Lung microvascular endothelial cell (primary cell): ENCODE measurements at regions not wholly inside any gene's neighbourhood (a gene's known extent, or its start where the extent isn't known, plus 50 kb on each side); places are given as distances from the start of the nearest gene placed in this dataset.
"Not testable (repeated sequence)": the region's sequence is repeated elsewhere in the genome, so short reads cannot be mapped to it uniquely, and the experiment has no call there.

Experiments used
- DNase-seq, 2 donors: peaks; one replicate each; pipeline versions ENCODE4 v3.0.0 to v3.0.0-alpha.2; 2010; ENCODE audit warnings: low read depth in 2 of 2

DNA sequence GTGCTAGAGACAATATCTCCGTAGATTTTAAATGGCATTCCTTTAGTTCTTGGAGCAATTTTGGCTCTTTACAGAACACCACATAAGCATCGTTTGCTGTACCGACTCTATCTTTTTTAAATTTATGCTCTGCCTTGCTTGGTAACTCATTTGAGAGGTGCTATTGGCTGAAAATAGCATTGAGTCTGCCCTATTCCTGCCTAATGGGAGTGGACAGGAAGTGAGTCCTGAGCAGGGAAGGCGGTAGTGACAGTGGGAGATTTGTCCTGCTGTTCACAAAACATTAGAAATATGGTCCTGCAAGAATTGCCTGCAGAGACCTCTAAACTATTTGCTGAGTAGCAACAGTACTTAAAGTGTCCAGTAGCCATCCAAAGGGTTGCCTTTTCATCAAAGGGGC lies 115.2 kb upstream of the IFNE start:
- no peak for DNase-seq

DNA sequence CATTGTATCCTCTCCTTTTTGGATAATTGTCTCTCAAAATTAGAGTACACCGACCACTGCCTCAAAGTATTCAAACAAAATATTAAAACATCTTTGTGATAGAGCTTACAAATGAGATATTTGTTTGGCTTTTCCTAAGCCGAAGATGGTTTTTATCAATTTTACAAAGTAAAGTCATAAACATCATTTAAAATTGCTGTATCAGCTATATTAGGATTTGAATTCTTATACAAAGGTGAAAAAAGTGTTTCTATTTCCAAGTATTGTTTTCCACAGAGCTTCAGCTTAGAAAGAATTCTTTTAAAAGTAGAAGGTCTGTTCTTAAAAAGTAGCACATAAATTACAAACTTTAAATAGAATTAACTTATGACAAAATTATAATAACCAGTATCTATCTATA lies 116.6 kb upstream of the IFNE start:
- DNase-seq = no peak

DNA sequence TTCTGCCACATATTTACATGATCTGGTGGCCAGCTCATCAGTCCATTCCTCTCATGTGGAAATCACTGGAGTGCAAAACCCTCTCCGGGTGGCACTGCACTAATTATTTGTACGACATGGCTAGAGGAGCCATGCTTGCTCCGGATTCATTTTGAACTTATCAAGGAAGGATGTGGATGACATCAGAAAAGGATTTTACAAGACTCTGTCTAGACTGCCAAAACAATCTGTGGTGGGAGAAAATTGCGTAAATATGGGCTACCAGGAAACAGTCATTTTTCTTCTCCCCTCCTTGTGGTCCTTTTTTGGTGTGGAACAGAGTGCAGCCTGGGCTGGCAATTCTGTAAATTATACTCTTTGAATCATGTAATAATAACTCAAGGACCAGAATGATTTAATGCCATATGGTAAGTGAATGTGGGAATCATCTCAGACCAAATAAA lies 123.4 kb upstream of the IFNE start:
- peak in 1 of 2 donors; percentile 84 for DNase-seq

DNA sequence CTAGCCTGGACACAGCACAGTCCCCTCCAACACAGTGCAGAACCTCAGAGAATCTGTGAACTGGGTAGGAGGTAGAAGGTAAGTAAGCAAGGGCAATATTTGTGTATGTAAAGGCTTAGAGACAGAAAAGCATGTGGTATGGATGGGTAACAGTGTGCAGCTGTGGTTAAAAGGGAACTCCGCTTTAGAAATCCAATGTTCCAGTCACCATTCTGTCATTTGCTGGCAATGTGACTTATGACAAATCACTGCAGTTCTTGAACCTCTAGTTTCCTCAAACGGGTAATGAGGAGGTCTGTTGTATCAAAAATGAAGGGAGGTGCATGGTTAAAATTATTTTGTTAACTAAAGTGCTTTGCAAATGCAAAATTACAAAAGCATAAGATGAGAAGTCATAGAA lies 125.5 kb upstream of the IFNE start:
- no peak for DNase-seq

DNA sequence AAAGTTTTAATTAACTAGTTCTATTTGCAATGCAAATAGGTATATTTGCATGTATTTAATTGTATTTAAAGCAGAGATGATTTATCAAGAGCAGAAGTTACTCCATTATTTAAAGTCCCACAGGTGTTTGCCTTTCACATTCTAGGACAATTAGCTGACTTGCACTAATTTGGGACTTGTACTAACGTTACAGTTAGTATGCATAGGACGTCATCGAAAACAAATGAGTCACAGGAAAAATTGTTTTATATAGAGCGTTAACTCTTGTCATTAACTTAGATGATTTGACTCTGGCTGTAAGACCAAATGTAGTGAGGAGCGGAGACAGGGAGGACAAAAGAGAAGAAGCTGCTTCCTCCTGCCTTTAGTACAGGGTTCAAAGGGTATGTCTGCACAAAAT lies 126.1 kb upstream of the IFNE start:
- DNase-seq = peak in 1 of 2 donors; percentile 26

DNA sequence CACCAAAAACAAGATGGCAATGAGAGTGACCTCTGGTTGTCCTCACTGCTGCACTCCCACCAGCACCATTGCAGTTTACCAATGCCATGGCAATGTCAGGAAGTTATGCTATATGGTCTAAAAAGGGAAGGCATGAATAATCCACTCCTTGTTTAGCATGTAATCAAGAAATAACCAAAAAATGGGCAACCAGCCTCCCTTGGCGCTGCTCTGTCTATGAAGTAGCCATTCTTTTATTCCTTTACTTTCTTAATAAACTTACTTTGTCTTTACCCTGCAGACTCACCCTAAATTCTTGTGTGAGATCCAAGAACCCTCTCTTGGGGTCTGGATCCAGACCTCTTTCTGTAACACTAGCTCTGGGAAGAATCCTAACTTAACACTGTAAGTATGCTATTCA lies 127.4 kb upstream of the IFNE start:
- no peak for DNase-seq

DNA sequence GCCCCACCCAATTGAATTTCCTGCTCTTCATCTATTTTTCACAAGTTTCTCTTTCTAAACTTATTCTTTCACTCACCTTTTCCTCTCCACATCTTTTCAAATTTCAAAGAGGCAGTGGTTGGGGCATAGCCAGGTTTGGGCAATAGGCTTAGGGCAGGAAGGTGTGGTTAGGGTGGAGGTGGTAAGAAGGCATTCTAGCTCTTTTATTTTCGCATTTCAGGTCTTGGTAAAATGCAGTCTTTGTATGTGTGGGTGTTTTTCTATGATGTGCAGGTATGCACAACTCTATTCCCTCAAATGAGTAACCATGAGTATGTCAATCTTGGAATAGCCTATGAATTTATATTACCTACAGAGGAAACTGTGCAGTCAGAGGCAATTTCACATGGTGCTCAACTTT lies 129.8 kb upstream of the IFNE start:
- DNase-seq = no peak

DNA sequence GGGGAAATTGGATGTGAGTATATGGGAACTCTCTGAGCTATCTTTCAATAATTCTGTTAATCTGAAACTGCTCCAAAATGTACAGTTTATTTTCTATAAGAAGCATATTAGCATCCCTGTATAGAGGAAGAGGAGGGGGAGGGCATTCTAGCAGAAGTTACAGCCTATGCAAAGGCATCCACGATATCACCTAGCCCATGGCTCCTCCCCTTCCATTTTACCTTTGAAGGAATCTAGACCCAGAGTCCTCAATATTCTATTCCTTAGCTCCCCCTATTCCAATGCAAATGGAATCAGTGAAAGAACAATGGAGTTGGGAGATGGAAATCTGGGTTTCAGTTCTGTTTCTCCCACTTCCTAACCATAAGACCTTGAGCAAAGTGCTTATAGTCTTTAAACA lies 132.9 kb upstream of the IFNE start:
- no peak for DNase-seq

DNA sequence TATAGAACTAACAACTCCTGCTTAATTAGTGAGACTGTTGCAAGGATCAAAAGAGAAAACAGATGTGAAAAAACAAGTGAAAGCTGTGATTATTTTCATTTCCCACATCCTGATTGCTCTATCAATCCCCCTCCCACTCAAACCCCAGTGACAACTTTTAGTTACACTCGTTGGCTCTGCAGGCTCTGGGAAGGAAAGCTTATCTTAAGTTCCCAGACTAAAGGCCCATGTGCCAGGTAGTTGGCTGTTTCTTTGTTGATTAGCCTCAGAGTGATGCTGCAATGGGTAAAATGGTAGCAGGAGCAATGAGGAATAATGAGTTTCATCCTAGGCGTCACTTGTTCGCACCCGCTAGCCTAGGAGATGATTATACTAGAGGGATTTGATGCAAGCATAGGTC lies 133.3 kb upstream of the IFNE start:
- no peak for DNase-seq

DNA sequence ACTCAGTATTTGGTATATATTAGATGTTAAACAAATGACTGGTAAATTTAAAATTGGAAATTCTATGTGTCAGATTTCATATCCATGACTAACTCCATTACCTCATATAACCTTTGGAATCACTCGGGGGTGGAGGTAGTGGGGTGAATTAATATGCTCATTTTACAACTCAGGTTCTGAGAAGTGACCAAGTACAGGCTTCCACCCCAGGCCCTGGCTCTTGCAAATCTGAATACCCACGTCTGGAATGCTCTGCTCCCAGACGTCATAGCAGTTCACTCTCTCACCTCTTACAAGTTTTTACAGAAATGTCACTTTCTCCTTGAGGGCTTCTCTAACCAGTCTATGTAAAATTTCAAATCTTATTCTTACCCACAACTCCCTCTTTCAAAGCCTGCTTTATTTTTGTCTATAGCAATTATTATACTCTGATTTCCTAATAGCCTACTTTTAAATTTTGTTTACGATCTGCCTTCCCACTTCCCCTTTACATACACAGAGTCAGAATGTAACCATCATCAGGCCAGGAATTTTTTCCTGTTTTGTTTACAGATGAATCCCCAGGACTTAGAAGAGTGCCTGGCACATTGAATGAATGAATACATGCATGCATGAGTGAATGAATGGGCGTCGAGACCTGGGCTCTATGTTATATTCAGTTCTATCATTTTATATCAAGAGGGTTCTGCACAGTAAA lies 134.1 kb upstream of the IFNE start:
- peak in 1 of 2 donors; percentile 25 for DNase-seq

DNA sequence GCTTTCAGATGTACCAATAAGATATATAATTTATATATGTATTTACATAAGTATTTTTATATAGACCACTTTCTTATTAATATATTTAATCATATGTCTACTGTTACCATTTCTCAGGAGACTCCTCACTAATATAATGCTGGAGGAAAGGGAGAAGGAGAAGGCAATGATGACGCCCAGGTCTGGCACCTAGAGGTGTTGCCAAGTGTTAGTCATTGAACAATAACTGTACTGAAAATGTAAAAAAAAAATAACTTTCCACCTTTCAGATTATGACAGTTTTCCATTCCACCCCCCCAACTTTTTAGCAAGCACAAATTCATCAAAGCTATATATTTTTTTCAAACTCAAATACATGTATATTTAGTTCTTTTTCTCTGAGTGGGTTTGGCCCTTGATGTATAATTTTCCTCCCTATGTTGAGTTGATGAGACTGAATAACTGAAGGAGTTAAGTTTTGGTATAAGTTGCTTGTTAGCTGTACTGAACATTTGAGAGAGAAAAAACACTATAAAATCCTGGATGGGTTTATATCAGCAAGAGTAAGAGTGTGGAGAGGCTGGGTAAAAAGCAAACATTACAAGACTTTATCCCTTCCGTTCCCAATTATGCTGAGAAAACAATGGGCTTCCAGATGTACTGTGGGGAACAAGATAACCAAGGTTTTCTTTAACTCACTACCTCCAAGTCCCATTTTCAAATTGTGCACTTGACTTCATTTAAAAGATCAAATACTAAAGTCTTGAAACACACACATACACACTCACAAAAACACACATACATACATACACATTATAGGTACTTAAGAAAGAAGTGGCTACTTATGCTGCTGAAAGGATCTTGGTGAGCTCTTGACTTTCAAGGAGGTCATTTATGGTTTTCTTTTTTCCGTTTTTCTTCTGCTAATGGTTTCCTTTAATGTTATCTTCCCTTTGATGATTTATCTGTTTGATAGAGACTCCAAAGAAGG lies 142.8 kb upstream of the IFNE start:
- no peak for DNase-seq

DNA sequence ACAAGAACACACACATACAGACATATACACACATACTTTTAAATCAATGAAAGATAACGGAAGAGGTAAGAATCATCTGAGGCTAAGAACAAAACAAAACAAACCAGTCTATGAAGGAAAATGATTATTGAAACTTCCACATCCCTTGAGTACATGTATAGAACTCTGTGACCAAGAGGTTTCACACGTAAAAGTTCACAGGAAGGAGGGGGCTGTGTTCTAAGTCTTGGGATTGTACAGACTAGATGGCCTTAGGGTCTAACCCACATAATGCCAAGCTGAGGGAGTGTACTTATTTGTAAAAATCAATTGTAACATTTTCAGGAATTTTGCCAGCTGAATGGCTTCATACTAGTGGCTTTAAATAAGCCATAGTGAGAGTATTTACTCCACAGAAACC lies 144.4 kb upstream of the IFNE start:
- DNase-seq = no peak

DNA sequence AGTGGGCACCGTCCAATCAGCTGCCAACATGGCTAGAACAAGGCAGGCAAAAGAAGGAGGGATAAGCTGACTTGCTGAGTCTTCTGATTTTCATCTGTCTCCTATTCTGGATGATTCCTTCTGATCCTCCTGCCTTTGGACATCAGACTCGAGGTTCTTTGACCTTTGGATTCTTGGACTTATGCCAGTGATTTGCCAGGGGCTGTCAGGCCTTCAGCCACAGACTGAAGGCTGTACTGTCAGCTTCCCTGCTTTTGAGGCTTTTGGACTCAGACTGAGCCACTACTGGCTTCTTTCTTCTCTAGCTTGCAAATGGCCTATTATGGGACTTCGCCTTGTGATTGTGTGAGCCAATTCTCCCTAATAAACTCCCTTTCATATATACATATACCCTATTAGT lies 146.8 kb upstream of the IFNE start:
- not testable (repeated sequence) for DNase-seq

DNA sequence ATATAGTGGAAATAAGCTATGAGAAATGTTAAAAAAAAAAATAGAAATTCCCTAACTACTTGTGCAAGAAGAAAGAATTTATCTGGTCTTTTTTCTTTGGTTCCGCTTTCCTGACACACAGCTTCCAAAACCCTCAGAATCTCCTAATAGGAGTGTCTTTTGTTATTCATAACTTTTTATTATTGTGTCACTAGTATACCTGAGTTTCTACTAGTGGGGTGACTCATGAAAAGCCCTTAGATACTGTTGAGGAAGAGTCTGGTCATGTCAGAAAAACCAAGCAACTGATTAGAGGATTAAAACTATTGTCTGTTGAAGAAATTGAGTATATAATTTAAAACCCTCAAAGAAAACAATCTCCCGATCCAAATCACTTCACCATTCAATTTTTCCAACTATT lies 152.8 kb upstream of the IFNE start:
- DNase-seq = no peak

DNA sequence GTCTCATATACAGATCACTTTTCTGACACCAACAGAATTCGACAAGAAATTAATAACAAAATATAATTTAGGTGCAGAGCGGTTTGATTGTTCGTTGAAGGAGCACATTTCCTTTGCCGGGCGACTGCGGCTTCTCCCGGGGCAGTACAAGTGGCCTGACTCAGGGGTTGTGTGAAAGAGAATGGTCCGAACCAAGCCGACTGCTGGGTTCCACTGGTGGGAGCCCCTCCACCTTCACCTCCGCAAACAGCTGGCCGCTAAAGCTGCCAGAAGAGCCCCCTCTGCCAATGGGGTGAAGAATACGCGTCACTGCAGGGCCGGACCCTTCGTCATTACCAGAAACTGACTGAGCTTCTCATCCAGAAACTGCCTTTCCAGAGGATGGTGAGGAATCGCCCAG lies 156.0 kb upstream of the IFNE start:
- no peak for DNase-seq

DNA sequence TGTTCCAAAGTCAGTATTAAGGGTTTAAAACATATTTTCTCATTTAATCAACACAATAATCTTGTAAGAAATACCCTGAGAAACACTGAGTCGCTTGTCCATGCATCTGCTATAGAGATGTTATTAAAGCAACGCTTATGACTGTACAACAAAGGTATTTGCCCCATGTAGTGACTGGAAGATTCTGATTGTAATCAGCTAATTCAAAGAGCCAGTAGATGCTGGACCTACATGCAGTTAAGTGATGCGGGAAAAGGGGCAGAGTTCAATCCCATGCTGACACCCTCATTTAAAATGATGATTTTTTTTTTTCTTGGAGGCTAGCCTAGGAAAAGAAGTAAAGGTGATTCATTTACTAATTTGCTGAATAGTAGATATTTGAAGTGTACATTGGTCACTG lies 149.3 kb upstream of the MTAP start:
- DNase-seq = no peak

DNA sequence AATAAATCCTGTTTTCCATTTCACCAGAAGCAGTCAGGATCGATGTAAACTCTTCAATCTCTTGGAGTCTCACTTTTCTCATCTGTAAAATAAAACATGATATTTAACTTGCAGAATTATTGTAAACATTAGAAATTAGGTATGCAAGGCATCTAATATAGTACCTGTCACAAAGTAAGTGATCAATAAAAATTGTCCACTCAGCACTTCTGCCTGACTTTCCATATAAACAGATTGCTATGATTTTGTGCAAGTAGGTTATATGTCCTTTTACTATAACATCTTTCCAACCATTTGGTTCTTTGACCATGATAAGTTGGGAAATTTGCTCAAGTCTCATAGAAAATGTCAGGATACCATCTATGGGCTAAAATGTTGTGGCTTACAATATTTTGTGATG lies 148.8 kb upstream of the MTAP start:
- no peak for DNase-seq

DNA sequence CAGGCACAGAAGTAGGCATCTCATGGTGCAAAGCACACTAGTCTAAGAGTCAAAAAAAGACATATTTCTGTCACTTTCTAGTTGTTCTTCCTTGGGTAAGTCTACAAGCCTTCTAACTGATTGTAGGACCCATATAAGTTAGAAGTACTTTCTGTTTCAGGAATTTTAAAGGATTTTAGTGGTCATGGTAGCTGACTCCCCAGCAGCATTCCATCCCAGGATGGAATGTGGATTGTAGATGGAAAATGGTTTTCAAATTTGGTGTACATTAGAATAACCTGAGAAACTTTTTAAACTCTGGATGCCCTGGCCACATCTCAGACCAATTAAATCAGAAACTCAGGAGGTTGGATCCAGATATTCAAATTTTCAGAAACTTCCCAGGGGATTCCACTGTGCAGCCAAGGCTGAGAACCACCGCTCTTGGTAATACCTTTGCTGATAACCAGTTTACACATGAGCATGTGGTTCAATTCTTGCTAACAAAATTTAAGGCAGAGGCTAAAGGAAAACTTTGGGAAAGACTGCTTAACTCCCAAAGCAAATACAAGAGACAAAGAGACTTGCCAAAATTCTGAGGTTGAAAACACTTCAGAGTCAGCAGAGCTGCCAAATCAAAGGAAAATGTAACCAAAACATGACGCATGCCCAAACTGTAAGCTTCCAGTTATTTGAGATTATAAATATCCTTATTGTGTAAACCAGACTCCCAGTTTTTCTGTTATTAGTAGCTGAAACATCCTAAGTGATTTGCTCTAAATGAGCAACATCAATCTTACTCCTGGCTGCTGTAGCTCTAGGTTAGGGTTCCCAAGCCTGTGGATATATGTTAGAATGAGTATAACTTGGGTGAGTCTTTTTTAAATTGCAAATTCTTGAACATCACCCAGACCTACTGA lies 145.4 kb upstream of the MTAP start:
- no peak for DNase-seq

DNA sequence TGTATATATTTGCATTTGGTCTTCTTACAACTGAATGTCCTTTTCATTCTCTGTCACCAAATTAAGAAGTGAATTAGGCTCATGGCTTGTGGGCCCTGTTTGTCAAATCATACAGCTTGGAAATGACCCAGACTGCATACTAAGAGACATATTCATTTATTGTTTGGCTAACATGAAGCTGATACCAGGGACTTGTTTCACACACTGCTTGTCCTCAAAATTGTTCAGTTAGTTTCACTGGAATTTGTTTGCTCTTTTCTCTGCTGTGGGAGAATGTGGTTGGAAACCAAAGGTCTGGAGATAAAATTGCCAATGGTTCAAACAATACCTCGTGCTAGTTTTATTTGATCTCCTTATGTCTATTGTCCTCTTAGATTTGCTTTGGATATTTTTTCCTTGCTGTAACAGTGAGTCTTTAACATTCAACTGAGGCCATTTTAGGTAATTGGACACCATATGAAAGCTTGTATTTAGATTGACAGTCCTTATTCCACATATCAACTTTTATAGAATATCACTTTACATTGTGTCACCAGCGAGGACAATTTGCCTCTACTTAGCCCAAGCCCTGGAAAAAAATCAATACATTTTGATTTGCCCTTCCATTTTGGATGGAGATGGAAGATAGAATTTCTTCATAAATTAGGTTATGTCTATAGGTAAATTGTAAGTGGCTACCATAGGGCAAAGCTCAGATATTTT lies 144.3 kb upstream of the MTAP start:
- no peak for DNase-seq

DNA sequence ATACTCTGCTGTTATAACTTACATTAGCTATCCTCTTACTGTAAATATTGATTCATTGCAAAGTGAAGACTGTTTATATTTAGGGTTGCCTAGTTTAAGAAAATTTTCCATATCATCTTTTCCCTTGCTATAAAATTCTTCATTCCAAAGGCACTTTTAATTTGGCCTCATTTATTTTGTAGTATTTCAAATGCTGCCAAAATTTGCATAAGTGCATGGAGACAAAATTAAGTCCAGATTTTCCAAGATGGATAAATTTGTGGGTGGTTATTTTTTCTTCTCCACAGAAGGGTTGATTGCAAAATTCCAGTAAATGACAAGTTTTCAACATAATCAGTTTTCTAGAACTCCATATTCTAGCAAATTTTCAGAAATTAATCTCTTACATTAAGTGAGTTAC lies 141.5 kb upstream of the MTAP start:
- no peak for DNase-seq

DNA sequence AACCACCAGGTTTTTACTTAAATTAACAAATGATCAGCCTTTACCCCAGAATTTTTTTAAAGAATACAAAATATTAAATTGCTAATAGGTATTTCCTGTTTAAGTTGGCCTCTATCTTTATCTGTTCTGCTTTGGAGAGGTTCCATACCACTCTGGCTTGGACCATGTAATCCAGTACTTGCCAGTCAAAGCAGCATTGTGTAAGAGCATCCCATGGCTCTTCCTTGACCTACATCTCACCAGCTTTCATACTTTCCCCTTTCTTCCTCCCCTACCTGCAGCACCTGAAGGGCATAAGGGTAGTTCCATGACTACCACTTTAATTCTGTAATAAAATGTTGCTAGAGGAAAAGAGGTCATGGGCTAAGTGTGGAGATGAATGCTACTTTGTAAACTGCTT lies 140.8 kb upstream of the MTAP start:
- DNase-seq = peak in 1 of 2 donors; percentile 46
